GM19468 (cell line): ENCODE measurements at regions not wholly inside any gene's neighbourhood (a gene's known extent, or its start where the extent isn't known, plus 50 kb on each side); places are given as distances from the start of the nearest gene placed in this dataset.

ENCODE experiments used
- ATAC-seq: cut with Tn5 transposase; IDR thresholded peaks from one replicate; pipeline ENCODE4 v1.9.1; 2021; ENCODE audit warnings: mild to moderate bottlenecking, moderate library complexity, moderate number of reproducible peaks; ENCODE audit not compliant: unreplicated experiment; ENCODE audit errors: extremely low read depth

GRCh38 chr18:78605255-78605654 lies 374.4 kb upstream of the SALL3 start:
- no peak for ATAC-seq

- no peak for ATAC-seq
Measured at GRCh38 chr18:78607221-78607620, 372.4 kb upstream of the SALL3 start.

- no peak for ATAC-seq
Measured at GRCh38 chr18:78607784-78608183, 371.8 kb upstream of the SALL3 start.

GRCh38 chr18:78610179-78610578 lies 369.4 kb upstream of the SALL3 start:
- ATAC-seq: no peak

GRCh38 chr18:78611201-78611800 lies 368.3 kb upstream of the SALL3 start:
- ATAC-seq: no peak

GRCh38 chr18:78611869-78612268 lies 367.7 kb upstream of the SALL3 start:
- no peak for ATAC-seq

- ATAC-seq: no peak
Measured at GRCh38 chr18:78612318-78612717, 367.3 kb upstream of the SALL3 start.

- ATAC-seq: no peak
Measured at GRCh38 chr18:78612801-78613200, 366.8 kb upstream of the SALL3 start.

GRCh38 chr18:78618726-78619125 lies 360.9 kb upstream of the SALL3 start:
- ATAC-seq: no peak

GRCh38 chr18:78619854-78620253 lies 359.8 kb upstream of the SALL3 start:
- ATAC-seq: no peak

- no peak for ATAC-seq
Measured at GRCh38 chr18:78620326-78620725, 359.3 kb upstream of the SALL3 start.

GRCh38 chr18:78621141-78621755 lies 358.4 kb upstream of the SALL3 start:
- ATAC-seq: no peak

GRCh38 chr18:78622251-78622906 lies 357.2 kb upstream of the SALL3 start:
- no peak for ATAC-seq

GRCh38 chr18:78622907-78623541 lies 356.6 kb upstream of the SALL3 start:
- ATAC-seq: no peak

GRCh38 chr18:78624646-78625279 lies 354.9 kb upstream of the SALL3 start:
- no peak for ATAC-seq

GRCh38 chr18:78625847-78626246 lies 353.8 kb upstream of the SALL3 start:
- ATAC-seq: no peak

GRCh38 chr18:78627551-78628346 lies 351.9 kb upstream of the SALL3 start:
- ATAC-seq: no peak

GRCh38 chr18:78629426-78629825 lies 350.2 kb upstream of the SALL3 start:
- no peak for ATAC-seq

GRCh38 chr18:78630356-78630755 lies 349.3 kb upstream of the SALL3 start:
- ATAC-seq: no peak

- ATAC-seq: no peak
Measured at GRCh38 chr18:78630981-78631510, 348.6 kb upstream of the SALL3 start.
